ENCODE measurements at regions not wholly inside any gene's neighbourhood (a gene's known extent, or its start where the extent isn't known, plus 50 kb on each side); places are given as distances from the start of the nearest gene placed in this dataset.
A peak's percentile ranks its signal among the peaks of the same experiment; 100 is the strongest.

DNA sequence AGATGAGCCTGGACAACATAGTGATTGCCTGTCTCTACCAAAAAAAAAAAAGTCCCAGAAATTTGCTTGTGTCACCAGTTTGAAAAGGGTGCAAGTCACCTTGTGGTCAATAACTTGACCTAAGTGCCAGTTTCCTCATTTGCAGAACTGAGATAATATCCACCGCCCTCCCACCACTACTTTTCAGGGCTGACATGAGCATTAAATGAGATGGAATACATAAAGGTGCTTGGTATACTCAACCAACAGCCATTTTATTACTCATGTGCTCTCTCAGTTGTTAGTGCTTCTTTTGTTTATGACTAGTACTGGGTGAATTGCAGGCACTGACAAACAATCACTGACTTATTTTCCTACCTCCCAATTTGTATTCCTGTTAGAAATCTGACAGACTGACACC is 340.5 kb upstream of the SATB1 start:
- no peak for DNase-seq (ENCODE audit: extremely low spot score)
- TF ChIP-seq, protein P1, sequence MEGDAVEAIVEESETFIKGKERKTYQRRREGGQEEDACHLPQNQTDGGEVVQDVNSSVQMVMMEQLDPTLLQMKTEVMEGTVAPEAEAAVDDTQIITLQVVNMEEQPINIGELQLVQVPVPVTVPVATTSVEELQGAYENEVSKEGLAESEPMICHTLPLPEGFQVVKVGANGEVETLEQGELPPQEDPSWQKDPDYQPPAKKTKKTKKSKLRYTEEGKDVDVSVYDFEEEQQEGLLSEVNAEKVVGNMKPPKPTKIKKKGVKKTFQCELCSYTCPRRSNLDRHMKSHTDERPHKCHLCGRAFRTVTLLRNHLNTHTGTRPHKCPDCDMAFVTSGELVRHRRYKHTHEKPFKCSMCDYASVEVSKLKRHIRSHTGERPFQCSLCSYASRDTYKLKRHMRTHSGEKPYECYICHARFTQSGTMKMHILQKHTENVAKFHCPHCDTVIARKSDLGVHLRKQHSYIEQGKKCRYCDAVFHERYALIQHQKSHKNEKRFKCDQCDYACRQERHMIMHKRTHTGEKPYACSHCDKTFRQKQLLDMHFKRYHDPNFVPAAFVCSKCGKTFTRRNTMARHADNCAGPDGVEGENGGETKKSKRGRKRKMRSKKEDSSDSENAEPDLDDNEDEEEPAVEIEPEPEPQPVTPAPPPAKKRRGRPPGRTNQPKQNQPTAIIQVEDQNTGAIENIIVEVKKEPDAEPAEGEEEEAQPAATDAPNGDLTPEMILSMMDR (IDR thresholded peaks at IDR 0.05; ENCODE audit: control extremely low read depth, extremely low read depth, low read depth, missing control alignments) = no peak
- CTCF ChIA-PET = interaction anchor here (1.7 kb wide), 1 partner anchor 8 kb away, joined by 5 read pairs; no protein-coding TSS in a partner anchor
- POLR2A ChIA-PET = no interaction called here

DNA sequence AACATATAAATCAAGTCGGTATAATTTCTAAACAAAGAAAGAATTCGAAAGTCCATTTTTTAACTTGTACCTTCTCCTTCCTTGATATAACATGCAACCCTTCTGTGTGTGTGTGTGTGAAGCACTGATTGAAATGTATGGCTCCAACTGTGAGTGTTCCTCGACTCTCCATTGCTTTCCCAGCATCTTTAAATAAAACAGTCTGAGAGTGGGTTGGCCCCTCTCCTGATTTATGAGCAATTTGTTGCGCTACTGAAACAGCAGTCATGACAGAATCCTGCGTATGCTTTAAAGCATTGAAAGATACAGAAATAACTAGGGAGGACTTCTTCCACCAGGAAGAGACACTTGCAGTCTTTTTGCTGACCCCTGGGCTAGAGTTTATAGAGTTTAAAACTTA is 340.0 kb upstream of the SATB1 start:
- POLR2A ChIA-PET = no interaction called here
- no peak for DNase-seq (ENCODE audit: extremely low spot score)
- CTCF ChIA-PET = no interaction called here
- TF ChIP-seq, protein P1 (IDR thresholded peaks at IDR 0.05; ENCODE audit: control extremely low read depth, extremely low read depth, low read depth, missing control alignments) = no peak

DNA sequence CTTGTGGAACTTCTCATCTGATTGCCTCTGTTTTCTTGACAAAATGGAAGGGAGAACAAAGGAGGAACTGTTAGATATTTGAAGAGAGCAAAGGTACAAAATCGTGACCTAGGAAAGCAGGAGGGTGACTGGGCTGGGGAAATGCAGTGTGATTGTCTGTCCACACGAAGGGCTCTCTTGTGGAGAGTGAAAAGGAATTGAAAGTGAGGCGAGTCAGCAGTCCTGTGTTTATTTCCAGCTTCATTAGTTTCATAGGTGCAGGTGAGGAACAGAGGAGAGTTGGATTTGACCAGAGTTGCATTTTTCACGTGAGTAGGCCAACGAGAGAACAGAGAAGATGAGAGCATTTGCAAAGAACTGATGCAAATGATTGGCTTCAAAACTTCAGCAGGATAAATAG is 336.4 kb upstream of the SATB1 start:
- CTCF ChIA-PET = no interaction called here
- DNase-seq (ENCODE audit: extremely low spot score) = no peak
- POLR2A ChIA-PET = no interaction called here
- TF ChIP-seq, protein P1 (IDR thresholded peaks at IDR 0.05; ENCODE audit: control extremely low read depth, extremely low read depth, low read depth, missing control alignments) = no peak

DNA sequence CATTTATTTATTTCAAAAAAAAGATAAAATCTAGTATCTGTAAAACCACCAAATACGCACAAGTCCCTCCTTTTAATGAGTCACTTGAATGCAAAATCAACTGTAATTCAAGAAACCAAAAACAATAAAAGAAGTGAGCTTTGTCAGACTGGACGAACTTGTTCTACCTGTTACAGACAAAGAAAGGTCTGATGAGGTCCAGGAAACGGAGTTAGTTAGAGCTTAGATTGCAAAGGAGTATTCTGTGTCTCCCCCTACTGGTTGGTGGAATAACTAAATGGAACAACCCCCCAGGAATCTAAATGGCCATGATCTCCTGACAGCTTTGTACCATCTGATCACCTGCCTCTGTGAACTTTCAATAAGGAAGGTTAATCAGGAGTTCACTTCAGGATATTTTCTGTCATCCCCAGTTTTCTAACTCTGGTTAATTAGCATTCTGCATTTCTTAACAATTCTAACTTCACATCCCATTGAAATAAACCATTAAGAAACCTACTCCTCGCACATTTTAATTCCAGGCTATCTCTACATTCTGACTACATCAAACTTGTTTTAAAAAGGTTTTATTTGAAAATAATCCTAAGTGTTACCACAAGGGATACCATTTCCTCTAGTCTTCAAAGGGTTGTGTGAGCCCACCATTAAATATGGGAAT is 333.0 kb upstream of the SATB1 start:
- ChIA-PET POLR2A (no interaction called here), CTCF (interaction anchor here (0.6 to 4.9 kb wide), 28 partner anchors 8 to 1108 kb away, joined by 3 to 92 read pairs (median 4); no protein-coding TSS in a partner anchor)
- peak; percentile 20 for DNase-seq (ENCODE audit: extremely low spot score)
- TF ChIP-seq, protein P1 (IDR thresholded peaks at IDR 0.05; ENCODE audit: control extremely low read depth, extremely low read depth, low read depth, missing control alignments) = peak; percentile 54

DNA sequence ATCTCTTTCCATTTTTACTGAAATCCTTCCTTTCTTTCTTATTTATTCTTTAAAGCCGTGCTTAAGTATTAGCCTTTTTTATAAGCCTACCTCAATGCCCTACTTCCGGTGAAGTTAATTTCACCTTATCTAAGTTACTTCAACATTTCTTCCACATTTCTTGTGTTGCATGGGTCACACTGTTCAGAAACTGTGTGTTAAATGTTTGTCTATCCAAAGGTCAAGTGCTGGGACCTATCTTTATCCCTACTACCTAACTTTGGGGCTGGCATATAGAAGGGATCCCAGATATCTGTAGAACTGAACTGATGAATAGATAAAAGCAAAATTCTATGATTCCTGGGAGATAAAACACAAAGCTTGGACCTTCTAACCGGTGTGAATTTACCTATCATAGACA is 332.3 kb upstream of the SATB1 start:
- TF ChIP-seq, protein P1 (IDR thresholded peaks at IDR 0.05; ENCODE audit: control extremely low read depth, extremely low read depth, low read depth, missing control alignments) = no peak
- POLR2A ChIA-PET = no interaction called here
- no peak for DNase-seq (ENCODE audit: extremely low spot score)
- CTCF ChIA-PET = interaction anchor here (0.6 to 4.9 kb wide), 25 partner anchors 8 to 1109 kb away, joined by 3 to 92 read pairs (median 4); no protein-coding TSS in a partner anchor

DNA sequence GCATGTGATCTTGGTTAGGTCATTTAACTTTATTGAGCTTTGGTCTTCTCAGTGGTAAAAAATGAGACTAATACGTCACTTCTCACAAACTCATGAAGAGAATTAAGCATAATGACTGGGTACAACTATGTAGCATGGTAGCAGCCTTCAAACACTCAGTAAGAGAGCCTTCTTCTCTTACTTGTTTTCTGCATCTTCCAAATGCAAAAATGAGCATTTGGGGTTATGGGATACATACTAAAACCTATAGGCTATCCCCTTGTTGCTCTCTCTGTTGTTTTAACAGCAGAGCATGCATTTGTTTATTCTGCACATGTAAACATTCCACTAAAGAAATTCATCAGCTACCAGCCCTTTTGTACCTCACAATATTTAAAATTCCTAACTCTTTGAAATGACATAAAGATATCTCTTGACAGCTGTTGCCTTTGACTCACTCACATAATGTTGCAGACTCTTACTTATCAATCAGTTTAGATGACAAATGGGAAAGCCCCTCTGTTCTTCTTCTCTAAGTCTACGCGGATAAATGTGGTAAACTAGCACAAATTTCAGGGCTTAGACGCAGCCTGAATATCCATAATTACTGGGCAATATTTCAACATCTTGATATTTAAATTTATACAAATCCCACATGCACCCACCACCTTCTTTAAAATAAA is 327.3 kb upstream of the SATB1 start:
- ChIA-PET POLR2A (no interaction called here), CTCF (no interaction called here)
- no peak for DNase-seq (ENCODE audit: extremely low spot score)
- TF ChIP-seq, protein P1 (IDR thresholded peaks at IDR 0.05; ENCODE audit: control extremely low read depth, extremely low read depth, low read depth, missing control alignments) = no peak

Measured in GM10248 (cell line).